ENCODE measurements at regions not wholly inside any gene's neighbourhood (a gene's known extent, or its start where the extent isn't known, plus 50 kb on each side); places are given as distances from the start of the nearest gene placed in this dataset.

DNA sequence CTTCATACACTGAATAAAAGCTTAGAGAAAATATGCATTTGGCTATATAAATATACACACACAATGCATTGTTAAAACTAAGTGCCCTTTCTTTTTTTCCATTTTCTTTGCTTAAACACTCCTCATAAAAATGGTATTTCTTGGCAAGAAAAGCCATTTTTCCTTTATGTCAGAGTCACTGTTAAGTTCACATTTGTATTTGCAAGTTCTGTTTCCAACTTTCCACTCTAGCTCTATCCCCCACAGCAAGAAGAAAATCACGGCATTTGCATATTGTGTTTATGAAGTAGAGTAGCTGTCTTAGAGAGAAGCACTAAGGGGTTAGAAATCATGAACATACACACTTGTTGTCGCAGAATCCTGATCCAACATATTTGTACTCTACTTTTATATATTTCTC is 662.1 kb upstream of the MEF2C start:
- no peak for TF ChIP-seq CTCF (IDR thresholded peaks at IDR 0.05)
- TF ChIP-seq EP300 (IDR thresholded peaks at IDR 0.05), result no peak
- no peak for TF ChIP-seq POLR2AphosphoS5 (IDR thresholded peaks at IDR 0.05)

All from stomach (tissue), 4 donors.